ENCODE measurements at regions not wholly inside any gene's neighbourhood (a gene's known extent, or its start where the extent isn't known, plus 50 kb on each side); places are given as distances from the start of the nearest gene placed in this dataset.

GRCh38 chr9:135244271-135245221 lies 157.1 kb downstream of the OLFM1 start:
- TF ChIP-seq, protein P1, sequence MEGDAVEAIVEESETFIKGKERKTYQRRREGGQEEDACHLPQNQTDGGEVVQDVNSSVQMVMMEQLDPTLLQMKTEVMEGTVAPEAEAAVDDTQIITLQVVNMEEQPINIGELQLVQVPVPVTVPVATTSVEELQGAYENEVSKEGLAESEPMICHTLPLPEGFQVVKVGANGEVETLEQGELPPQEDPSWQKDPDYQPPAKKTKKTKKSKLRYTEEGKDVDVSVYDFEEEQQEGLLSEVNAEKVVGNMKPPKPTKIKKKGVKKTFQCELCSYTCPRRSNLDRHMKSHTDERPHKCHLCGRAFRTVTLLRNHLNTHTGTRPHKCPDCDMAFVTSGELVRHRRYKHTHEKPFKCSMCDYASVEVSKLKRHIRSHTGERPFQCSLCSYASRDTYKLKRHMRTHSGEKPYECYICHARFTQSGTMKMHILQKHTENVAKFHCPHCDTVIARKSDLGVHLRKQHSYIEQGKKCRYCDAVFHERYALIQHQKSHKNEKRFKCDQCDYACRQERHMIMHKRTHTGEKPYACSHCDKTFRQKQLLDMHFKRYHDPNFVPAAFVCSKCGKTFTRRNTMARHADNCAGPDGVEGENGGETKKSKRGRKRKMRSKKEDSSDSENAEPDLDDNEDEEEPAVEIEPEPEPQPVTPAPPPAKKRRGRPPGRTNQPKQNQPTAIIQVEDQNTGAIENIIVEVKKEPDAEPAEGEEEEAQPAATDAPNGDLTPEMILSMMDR (IDR thresholded peaks at IDR 0.05) = no peak
- TF ChIP-seq POLR2A (IDR thresholded peaks at IDR 0.05) = no peak
